Liver (tissue), 3 donors: ENCODE measurements at regions not wholly inside any gene's neighbourhood (a gene's known extent, or its start where the extent isn't known, plus 50 kb on each side); places are given as distances from the start of the nearest gene placed in this dataset.

Source experiments
- EGR1 ChIP-seq, 2 donors: IDR thresholded peaks; 2 replicates each; pipeline ENCODE4 v1.6.1; 2016 to 2018; ENCODE audit warnings: antibody characterized with exemption in 2 of 2, low read depth in 2 of 2
- FOXA1 ChIP-seq: IDR thresholded peaks from 2 replicates; pipeline ENCODE4 v1.6.1; 2016; ENCODE audit warnings: antibody characterized with exemption
- FOXA2 ChIP-seq: IDR thresholded peaks from 2 replicates; pipeline ENCODE4 v1.6.1; 2016; ENCODE audit warnings: antibody characterized with exemption
- GABPA ChIP-seq, 2 donors: IDR thresholded peaks in 1 of 2; conservative IDR thresholded peaks in 1 of 2; 2 replicates each; pipeline ENCODE4 v1.6.1; 2016; ENCODE audit warnings: antibody characterized with exemption in 2 of 2, mild to moderate bottlenecking in 1 of 2, moderate library complexity in 1 of 2
- JUND ChIP-seq, 2 donors: IDR thresholded peaks; 2 replicates each; pipeline ENCODE4 v1.6.1; 2016; ENCODE audit warnings: antibody characterized with exemption in 2 of 2
- SP1 ChIP-seq: IDR thresholded peaks from 2 replicates; pipeline ENCODE4 v1.6.1; 2018; ENCODE audit warnings: antibody characterized with exemption, mild to moderate bottlenecking
- TAF1 ChIP-seq: conservative IDR thresholded peaks from 2 replicates; pipeline ENCODE4 v1.6.1; 2016; ENCODE audit warnings: antibody characterized with exemption, mild to moderate bottlenecking
- YY1 ChIP-seq: IDR thresholded peaks from 2 replicates; pipeline ENCODE4 v1.6.1; 2016; ENCODE audit warnings: antibody characterized with exemption, mild to moderate bottlenecking
- TF ChIP-seq, protein P1 (sequence below): fragments of 150-350 bp; IDR thresholded peaks from 2 replicates; pipeline ENCODE4 v1.5.1; 2017; ENCODE audit warnings: improper control_type of control experiment, low read depth, low read length; ENCODE audit not compliant: missing input control
- TF ChIP-seq, protein P2 (sequence below): IDR thresholded peaks from 2 replicates; pipeline ENCODE4 v1.6.1; 2016; ENCODE audit warnings: antibody characterized with exemption
- TF ChIP-seq, protein P3 (sequence below): IDR thresholded peaks from 2 replicates; pipeline ENCODE4 v1.6.1; 2016; ENCODE audit warnings: antibody characterized with exemption, mild to moderate bottlenecking
- TF ChIP-seq, protein P4 (sequence below): IDR thresholded peaks from 2 replicates; pipeline ENCODE4 v1.6.1; 2016; ENCODE audit warnings: antibody characterized with exemption
- donor health status: healthy.
- donor health status: healthy.

DNA sequence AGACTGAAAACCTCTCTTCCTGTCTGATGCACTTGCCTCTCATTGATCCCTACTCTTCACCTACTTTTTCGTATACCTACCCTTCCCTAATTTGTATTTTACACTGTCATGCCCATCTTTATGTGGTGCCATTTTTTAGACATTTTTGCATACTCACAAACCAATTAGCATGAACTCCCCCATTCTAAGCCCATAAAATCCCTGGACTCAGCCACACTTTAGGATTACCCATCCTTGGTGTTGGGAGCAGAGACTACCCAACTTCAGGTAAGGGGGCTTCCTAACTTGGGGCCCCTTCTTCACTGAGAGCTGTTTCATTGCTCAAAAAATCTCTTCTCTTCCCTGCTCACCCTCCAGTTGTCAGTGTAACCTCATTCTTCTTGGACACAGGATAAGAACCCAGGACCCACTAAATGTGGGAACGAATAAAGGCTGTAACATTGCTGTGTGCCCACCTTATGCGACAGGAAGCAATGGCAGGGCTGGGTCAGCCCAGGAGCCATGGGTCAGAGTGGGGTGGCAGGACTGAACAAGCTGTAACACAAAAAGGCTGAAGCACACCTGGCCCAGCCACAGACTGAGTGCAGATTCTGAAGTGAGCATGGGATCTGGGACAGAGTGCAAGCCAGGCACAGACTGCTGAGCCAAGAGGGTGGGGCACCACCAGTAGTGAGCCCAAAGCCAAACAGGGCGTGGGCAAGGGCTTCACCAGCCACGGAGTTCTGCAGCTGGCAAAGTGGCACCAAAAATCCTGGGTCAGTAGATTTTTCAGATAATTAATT lies 789.1 kb upstream of the HS3ST5 start:
- TF ChIP-seq, protein P1, sequence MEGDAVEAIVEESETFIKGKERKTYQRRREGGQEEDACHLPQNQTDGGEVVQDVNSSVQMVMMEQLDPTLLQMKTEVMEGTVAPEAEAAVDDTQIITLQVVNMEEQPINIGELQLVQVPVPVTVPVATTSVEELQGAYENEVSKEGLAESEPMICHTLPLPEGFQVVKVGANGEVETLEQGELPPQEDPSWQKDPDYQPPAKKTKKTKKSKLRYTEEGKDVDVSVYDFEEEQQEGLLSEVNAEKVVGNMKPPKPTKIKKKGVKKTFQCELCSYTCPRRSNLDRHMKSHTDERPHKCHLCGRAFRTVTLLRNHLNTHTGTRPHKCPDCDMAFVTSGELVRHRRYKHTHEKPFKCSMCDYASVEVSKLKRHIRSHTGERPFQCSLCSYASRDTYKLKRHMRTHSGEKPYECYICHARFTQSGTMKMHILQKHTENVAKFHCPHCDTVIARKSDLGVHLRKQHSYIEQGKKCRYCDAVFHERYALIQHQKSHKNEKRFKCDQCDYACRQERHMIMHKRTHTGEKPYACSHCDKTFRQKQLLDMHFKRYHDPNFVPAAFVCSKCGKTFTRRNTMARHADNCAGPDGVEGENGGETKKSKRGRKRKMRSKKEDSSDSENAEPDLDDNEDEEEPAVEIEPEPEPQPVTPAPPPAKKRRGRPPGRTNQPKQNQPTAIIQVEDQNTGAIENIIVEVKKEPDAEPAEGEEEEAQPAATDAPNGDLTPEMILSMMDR: no peak
- TF ChIP-seq JUND (IDR thresholded peaks at IDR 0.05) (no peak), TAF1 (no peak), SP1 (no peak), GABPA (IDR thresholded peaks at IDR 0.05 in 1 of 2, conservative IDR thresholded peaks at IDR 0.05 in 1 of 2) (no peak), EGR1 (IDR thresholded peaks at IDR 0.05; ENCODE audit: low read depth in 2 of 2) (no peak), FOXA1 (no peak), YY1 (no peak), FOXA2 (no peak)
- TF ChIP-seq, protein P2, sequence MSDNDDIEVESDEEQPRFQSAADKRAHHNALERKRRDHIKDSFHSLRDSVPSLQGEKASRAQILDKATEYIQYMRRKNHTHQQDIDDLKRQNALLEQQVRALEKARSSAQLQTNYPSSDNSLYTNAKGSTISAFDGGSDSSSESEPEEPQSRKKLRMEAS: no peak
- TF ChIP-seq, protein P3, sequence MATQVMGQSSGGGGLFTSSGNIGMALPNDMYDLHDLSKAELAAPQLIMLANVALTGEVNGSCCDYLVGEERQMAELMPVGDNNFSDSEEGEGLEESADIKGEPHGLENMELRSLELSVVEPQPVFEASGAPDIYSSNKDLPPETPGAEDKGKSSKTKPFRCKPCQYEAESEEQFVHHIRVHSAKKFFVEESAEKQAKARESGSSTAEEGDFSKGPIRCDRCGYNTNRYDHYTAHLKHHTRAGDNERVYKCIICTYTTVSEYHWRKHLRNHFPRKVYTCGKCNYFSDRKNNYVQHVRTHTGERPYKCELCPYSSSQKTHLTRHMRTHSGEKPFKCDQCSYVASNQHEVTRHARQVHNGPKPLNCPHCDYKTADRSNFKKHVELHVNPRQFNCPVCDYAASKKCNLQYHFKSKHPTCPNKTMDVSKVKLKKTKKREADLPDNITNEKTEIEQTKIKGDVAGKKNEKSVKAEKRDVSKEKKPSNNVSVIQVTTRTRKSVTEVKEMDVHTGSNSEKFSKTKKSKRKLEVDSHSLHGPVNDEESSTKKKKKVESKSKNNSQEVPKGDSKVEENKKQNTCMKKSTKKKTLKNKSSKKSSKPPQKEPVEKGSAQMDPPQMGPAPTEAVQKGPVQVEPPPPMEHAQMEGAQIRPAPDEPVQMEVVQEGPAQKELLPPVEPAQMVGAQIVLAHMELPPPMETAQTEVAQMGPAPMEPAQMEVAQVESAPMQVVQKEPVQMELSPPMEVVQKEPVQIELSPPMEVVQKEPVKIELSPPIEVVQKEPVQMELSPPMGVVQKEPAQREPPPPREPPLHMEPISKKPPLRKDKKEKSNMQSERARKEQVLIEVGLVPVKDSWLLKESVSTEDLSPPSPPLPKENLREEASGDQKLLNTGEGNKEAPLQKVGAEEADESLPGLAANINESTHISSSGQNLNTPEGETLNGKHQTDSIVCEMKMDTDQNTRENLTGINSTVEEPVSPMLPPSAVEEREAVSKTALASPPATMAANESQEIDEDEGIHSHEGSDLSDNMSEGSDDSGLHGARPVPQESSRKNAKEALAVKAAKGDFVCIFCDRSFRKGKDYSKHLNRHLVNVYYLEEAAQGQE: no peak
- TF ChIP-seq, protein P4, sequence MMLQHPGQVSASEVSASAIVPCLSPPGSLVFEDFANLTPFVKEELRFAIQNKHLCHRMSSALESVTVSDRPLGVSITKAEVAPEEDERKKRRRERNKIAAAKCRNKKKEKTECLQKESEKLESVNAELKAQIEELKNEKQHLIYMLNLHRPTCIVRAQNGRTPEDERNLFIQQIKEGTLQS: no peak
